H9 (cell line): ENCODE measurements at regions not wholly inside any gene's neighbourhood (a gene's known extent, or its start where the extent isn't known, plus 50 kb on each side); places are given as distances from the start of the nearest gene placed in this dataset.

ENCODE experiments used
- DNase-seq: peaks from one replicate; pipeline ENCODE4 v3.0.0-alpha.2; 2017
- H2AFZ ChIP-seq: one replicate; pipeline ENCODE4 v1.6.1; 2013; ENCODE audit warnings: mild to moderate bottlenecking, low read length, control low read depth, moderate library complexity
- H2AK5ac ChIP-seq: 2 replicates; pipeline ENCODE4 v1.6.1; 2013; ENCODE audit warnings: low read length, control low read depth, mixed read lengths; ENCODE audit not compliant: insufficient read length
- H2BK120ac ChIP-seq: one replicate; pipeline ENCODE4 v1.6.1; 2013; ENCODE audit warnings: low read depth, mild to moderate bottlenecking, low read length, control low read depth, inconsistent platforms; ENCODE audit not compliant: poor library complexity, severe bottlenecking
- H2BK12ac ChIP-seq: 2 replicates; pipeline ENCODE4 v1.6.1; 2013; ENCODE audit warnings: low read length, control low read depth, mixed read lengths, low read depth; ENCODE audit not compliant: insufficient read length
- H2BK15ac ChIP-seq: 2 replicates; pipeline ENCODE4 v1.6.1; 2013; ENCODE audit warnings: low read depth, low read length, control low read depth
- H2BK20ac ChIP-seq: one replicate; pipeline ENCODE4 v1.6.1; 2013; ENCODE audit warnings: low read depth, mild to moderate bottlenecking, low read length, control low read depth, inconsistent platforms; ENCODE audit not compliant: poor library complexity, severe bottlenecking
- H2BK5ac ChIP-seq: 2 replicates; pipeline ENCODE4 v1.6.1; 2013; ENCODE audit warnings: low read length, control low read depth, mixed read lengths; ENCODE audit not compliant: insufficient read length
- H3K14ac ChIP-seq: 2 replicates; pipeline ENCODE4 v1.6.1; 2013; ENCODE audit warnings: low read length, control low read depth; ENCODE audit not compliant: insufficient read depth
- H3K18ac ChIP-seq: 2 replicates; pipeline ENCODE4 v1.6.1; 2013; ENCODE audit warnings: low read depth, mild to moderate bottlenecking, mixed read lengths, low read length, control low read depth; ENCODE audit not compliant: insufficient read length
- H3K23ac ChIP-seq: 2 replicates; pipeline ENCODE4 v1.6.1; 2013; ENCODE audit warnings: low read length, control low read depth, mixed read lengths, low read depth; ENCODE audit not compliant: insufficient read length
- H3K23me2 ChIP-seq: 2 replicates; pipeline ENCODE4 v1.6.1; 2013; ENCODE audit warnings: low read depth, mild to moderate bottlenecking, mixed read lengths, low read length, control low read depth; ENCODE audit not compliant: insufficient read length, poor library complexity, severe bottlenecking
- H3K27ac ChIP-seq: 2 replicates; pipeline ENCODE4 v1.5.1; 2013; ENCODE audit warnings: low read length, control low read depth, mixed read lengths, low read depth; ENCODE audit not compliant: insufficient read length
- H3K27me3 ChIP-seq: 2 replicates; pipeline ENCODE4 v1.6.1; 2013; ENCODE audit warnings: low read length, control low read depth, inconsistent platforms; ENCODE audit not compliant: insufficient read depth
- H3K4ac ChIP-seq: 2 replicates; pipeline ENCODE4 v1.6.1; 2013; ENCODE audit warnings: low read depth, mild to moderate bottlenecking, control low read depth, inconsistent platforms, low read length, moderate library complexity
- H3K4me1 ChIP-seq: 2 replicates; pipeline ENCODE4 v1.6.1; 2013; ENCODE audit warnings: low read length, control low read depth, inconsistent platforms; ENCODE audit not compliant: insufficient read depth
- H3K4me2 ChIP-seq: 2 replicates; pipeline ENCODE4 v1.6.1; 2013; ENCODE audit warnings: low read length, control low read depth, mixed read lengths; ENCODE audit not compliant: insufficient read length, insufficient read depth
- H3K56ac ChIP-seq: 2 replicates; pipeline ENCODE4 v1.6.1; 2013; ENCODE audit warnings: low read depth, mild to moderate bottlenecking, mixed read lengths, low read length, control low read depth; ENCODE audit not compliant: insufficient read length
- H3K79me1 ChIP-seq: 2 replicates; pipeline ENCODE4 v1.6.1; 2013; ENCODE audit warnings: low read depth, mild to moderate bottlenecking, moderate library complexity, low read length, control low read depth, inconsistent platforms; ENCODE audit not compliant: insufficient read depth, poor library complexity, severe bottlenecking
- H3K79me2 ChIP-seq: 2 replicates; pipeline ENCODE4 v1.6.1; 2013; ENCODE audit warnings: low read length, control low read depth, inconsistent platforms; ENCODE audit not compliant: insufficient read depth
- H3K9ac ChIP-seq: 2 replicates; pipeline ENCODE4 v1.6.1; 2013; ENCODE audit warnings: low read length, control low read depth, mixed read lengths; ENCODE audit not compliant: insufficient read length; ENCODE audit errors: extremely low read depth
- H3K9me3 ChIP-seq: one replicate; pipeline ENCODE4 v1.6.1; 2013; ENCODE audit warnings: low read depth, low read length, inconsistent platforms; ENCODE audit not compliant: control insufficient read depth
- H3T11ph ChIP-seq: one replicate; pipeline ENCODE4 v1.6.1; 2013; ENCODE audit warnings: mild to moderate bottlenecking, low read length, control low read depth, inconsistent platforms
- H4K20me1 ChIP-seq: one replicate; pipeline ENCODE4 v1.6.1; 2013; ENCODE audit not compliant: control insufficient read depth, insufficient read length, insufficient read depth
- H4K5ac ChIP-seq: 2 replicates; pipeline ENCODE4 v1.6.1; 2013; ENCODE audit warnings: low read depth, mild to moderate bottlenecking, mixed read lengths, low read length, control low read depth; ENCODE audit not compliant: insufficient read length
- H4K8ac ChIP-seq: replicated peaks from 2 replicates; pipeline ENCODE4 v1.6.1; 2013; ENCODE audit warnings: low read length, control low read depth, mixed read lengths, low read depth; ENCODE audit not compliant: insufficient read length
- H4K91ac ChIP-seq: 2 replicates; pipeline ENCODE4 v1.6.1; 2013; ENCODE audit warnings: low read depth, mild to moderate bottlenecking, moderate library complexity, mixed read lengths, low read length, control low read depth; ENCODE audit not compliant: insufficient read length
- H3K27ac Mint-ChIP-seq, 3 experiments: 2 replicates in 2 of 3; 3 replicates in 1 of 3; pipeline ENCODE4 v1.8.0; 2020 to 2021; ENCODE audit warnings: mixed read lengths in 3 of 3, mild to moderate bottlenecking in 1 of 3, moderate library complexity in 1 of 3
- H3K27me3 Mint-ChIP-seq: 2 replicates; pipeline ENCODE4 v1.8.0; 2021; ENCODE audit warnings: low read depth, mild to moderate bottlenecking, moderate library complexity, mixed read lengths
- H3K36me3 Mint-ChIP-seq, 3 experiments: 2 replicates in 2 of 3; 3 replicates in 1 of 3; pipeline ENCODE4 v1.8.0; 2020 to 2021; ENCODE audit warnings: low read depth in 3 of 3, mixed read lengths in 3 of 3; ENCODE audit not compliant: insufficient read depth in 1 of 3
- H3K4me1 Mint-ChIP-seq, 2 experiments: 2 replicates each; pipeline ENCODE4 v1.8.0; 2020; ENCODE audit warnings: mixed read lengths in 2 of 2
- H3K4me3 Mint-ChIP-seq, 2 experiments: 2 replicates in 1 of 2; 3 replicates in 1 of 2; pipeline ENCODE4 v1.8.0; 2020 to 2021; ENCODE audit warnings: mild to moderate bottlenecking in 2 of 2, mixed read lengths in 2 of 2, moderate library complexity in 1 of 2
- H3K9me3 Mint-ChIP-seq, 2 experiments: 2 replicates in 1 of 2; 3 replicates in 1 of 2; pipeline ENCODE4 v1.8.0; 2020; ENCODE audit warnings: mild to moderate bottlenecking in 2 of 2, mixed read lengths in 2 of 2, moderate library complexity in 1 of 2
- CTCF ChIP-seq: fragments of 200-600 bp; sonication (generic); conservative IDR thresholded peaks from 3 replicates; pipeline ENCODE4 v1.8.0; 2021; ENCODE audit warnings: antibody characterized with exemption, mild to moderate bottlenecking
- WGBS: extraction: QIAGEN DNeasy Blood & Tissue Kit; methylation state at CpG from one replicate; pipeline ENCODE4 v1.1.7; 2013; ENCODE audit warnings: missing lambda C conversion rate, low lambda C conversion rate, mixed read lengths; ENCODE audit not compliant: insufficient read length; ENCODE audit errors: extremely low coverage; 5-methylcytosine and 5-hydroxymethylcytosine counted together

DNA sequence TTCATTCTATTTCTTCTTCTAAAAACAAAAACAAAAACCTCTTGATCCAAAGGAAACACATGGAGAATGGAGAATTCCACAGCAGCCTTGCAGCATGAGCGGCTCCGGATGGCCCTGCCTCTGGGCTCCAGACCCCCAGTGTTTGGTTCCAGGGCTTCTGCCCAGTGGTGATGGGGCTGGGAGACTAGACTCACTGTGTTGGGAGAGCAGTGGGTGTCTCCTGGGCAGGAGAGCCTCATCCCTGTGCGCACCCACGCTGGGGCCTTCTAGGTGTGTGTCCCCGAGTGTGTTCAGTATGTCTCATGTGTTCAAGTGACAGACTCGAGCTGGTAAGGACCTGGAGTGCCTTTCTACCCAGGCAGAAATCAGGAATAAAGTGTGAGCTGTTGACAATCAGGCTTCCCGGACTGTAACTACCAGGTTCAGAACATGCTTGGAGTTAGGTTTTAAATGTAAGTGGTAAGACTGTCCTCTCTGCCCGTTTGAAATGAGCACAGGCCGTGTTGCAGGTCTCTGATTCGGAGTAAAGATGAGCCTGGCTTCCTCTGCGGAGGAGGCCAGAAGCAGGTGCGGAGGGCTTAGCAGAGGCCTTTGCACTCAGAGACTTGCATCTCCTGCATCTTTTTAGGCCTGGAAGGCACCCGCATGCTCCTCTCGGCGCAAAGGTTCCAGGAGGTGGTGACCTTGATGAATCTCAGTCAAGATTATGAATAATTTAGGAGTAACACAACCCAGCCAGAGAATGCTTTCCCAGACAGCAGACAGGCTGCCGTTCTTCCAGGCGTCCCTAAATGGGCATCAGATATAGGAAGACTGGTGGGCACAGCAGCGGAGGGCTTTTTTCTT lies 253.6 kb downstream of the CDH26 start:
- Histone ChIP-seq H2BK20ac (no peak overlapping the region), H2BK120ac (no peak overlapping the region), H3K23me2 (peaks cover 3% of the 10 kb centered on the region), H3K9ac (no peak overlapping the region), H3K56ac (no peak overlapping the region), H3K79me1 (no peaks in the 10 kb centered on the region), H3K23ac (no peak overlapping the region), H3K9me3 (no peaks in the 10 kb centered on the region), H3K14ac (no peak overlapping the region), H3K4ac (no peak overlapping the region), H4K20me1 (no peaks in the 10 kb centered on the region), H3K4me2 (no peak overlapping the region), H2BK15ac (no peak overlapping the region), H3K4me1 (no peaks in the 10 kb centered on the region; the same call in 1 of the 2 replicates), H2AFZ (no peak overlapping the region), H2BK12ac (no peak overlapping the region), H3K27ac (no peak overlapping the region), H3T11ph (no peak overlapping the region), H3K18ac (no peak overlapping the region), H2BK5ac (no peak overlapping the region), H3K27me3 (no peaks in the 10 kb centered on the region; the same call in 1 of the 2 replicates), H4K5ac (no peak overlapping the region), H2AK5ac (no peak overlapping the region), H4K91ac (no peak overlapping the region), H4K8ac (no peak overlapping the region), H3K79me2 (no peaks in the 10 kb centered on the region)
- no peak overlapping the region for H3K27ac Mint-ChIP-seq
- peaks cover 24% of the 10 kb centered on the region for H3K27me3 Mint-ChIP-seq
- peaks cover 8 to 10% of the 10 kb centered on the region in 2 experiments for H3K4me1 Mint-ChIP-seq
- H3K4me3 Mint-ChIP-seq: no peak overlapping the region
- no peaks in the 10 kb centered on the region for H3K9me3 Mint-ChIP-seq
- TF ChIP-seq CTCF: no peak
- H3K36me3 Mint-ChIP-seq: no peaks in the 10 kb centered on the region
- no CpG with 5 or more reads among the region's 18 CpGs for WGBS
- no peak for DNase-seq
